Epithelial cell of proximal tubule (primary cell): ENCODE measurements at regions not wholly inside any gene's neighbourhood (a gene's known extent, or its start where the extent isn't known, plus 50 kb on each side); places are given as distances from the start of the nearest gene placed in this dataset.

Experiments used
- DNase-seq: peaks from one replicate; pipeline ENCODE4 v3.0.0-alpha.2; 2011; ENCODE audit warnings: low read depth
- H3K4me3 ChIP-seq: 2 replicates; pipeline ENCODE4 v1.5.1; 2011; ENCODE audit warnings: low read depth, mild to moderate bottlenecking, low read length
- TF ChIP-seq, protein P1 (sequence below): conservative IDR thresholded peaks from 2 replicates; pipeline ENCODE4 v1.5.1; 2012; ENCODE audit warnings: low read depth, mild to moderate bottlenecking, low read length

DNA sequence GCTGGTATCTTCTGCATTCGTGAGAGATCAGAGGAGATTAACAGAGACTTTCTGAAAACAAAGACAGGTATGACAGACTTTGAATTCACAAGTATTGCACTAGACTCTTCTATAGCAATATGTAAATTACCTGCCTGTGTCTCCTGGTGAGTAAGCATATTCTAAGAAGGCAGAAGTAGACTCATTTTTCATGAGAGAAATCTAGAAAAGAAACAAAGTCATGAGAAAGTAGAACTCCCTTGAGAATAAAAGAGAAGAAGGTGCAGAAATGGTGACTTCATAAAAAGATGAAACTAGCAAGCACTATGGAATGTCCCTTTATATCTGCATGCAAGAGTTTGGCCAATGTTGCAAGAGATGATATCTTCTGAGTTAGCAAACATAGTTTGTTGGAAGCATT is 419.8 kb downstream of the DMRT2 start:
- TF ChIP-seq, protein P1, sequence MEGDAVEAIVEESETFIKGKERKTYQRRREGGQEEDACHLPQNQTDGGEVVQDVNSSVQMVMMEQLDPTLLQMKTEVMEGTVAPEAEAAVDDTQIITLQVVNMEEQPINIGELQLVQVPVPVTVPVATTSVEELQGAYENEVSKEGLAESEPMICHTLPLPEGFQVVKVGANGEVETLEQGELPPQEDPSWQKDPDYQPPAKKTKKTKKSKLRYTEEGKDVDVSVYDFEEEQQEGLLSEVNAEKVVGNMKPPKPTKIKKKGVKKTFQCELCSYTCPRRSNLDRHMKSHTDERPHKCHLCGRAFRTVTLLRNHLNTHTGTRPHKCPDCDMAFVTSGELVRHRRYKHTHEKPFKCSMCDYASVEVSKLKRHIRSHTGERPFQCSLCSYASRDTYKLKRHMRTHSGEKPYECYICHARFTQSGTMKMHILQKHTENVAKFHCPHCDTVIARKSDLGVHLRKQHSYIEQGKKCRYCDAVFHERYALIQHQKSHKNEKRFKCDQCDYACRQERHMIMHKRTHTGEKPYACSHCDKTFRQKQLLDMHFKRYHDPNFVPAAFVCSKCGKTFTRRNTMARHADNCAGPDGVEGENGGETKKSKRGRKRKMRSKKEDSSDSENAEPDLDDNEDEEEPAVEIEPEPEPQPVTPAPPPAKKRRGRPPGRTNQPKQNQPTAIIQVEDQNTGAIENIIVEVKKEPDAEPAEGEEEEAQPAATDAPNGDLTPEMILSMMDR = no peak
- no peak for DNase-seq
- no peak overlapping the region for H3K4me3 ChIP-seq

DNA sequence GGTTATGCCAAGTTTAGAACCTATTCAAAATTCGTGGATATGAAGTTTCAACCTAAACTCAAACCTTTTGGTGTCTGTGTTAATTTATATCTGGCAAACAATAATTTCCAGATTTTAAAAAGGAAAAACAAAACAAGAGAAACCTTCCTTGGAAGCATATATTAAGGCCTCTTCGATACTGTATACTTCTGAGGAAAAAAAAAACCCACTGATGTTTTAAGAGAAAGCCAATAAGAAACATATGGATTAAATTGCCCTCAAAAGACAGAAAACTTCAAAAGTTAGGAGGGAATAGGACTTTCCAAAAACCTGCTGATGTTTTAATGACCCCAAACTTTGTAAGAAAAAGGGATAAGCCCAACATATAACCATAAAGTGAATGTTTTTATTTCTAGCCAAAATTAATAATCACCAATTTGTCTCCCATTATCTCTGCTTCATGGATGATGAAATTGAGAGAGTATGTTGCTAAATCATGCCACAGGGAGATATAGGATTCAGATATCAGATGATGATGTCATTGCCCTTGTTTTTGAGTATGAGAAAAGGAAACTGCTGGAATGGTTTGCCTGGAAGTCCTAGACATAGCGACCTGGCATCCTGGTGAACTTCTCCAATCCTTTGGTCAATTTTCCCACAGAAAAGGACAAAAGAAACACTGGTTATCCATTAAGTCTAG is 423.9 kb downstream of the DMRT2 start:
- no peak overlapping the region for H3K4me3 ChIP-seq
- TF ChIP-seq, protein P1 = no peak
- DNase-seq = no peak

DNA sequence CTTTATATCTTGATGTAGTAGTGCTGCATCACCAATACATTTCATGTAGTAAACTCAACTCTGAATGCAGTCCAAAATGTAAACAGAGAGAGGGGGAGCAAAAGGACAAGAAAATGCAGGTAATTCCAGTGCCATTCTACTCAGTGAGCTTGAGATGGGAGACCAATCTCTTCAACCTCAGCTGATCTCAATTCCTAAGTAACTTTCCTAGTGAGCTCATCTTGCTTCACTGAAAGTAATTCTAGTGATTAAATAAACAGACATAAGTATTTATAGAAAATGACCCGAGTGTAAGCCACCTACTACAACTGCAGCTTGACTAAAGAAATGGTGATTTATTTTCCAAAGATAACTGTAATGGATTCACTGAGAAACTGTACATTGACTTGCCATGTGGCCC is 424.5 kb downstream of the DMRT2 start:
- TF ChIP-seq, protein P1 = no peak

DNA sequence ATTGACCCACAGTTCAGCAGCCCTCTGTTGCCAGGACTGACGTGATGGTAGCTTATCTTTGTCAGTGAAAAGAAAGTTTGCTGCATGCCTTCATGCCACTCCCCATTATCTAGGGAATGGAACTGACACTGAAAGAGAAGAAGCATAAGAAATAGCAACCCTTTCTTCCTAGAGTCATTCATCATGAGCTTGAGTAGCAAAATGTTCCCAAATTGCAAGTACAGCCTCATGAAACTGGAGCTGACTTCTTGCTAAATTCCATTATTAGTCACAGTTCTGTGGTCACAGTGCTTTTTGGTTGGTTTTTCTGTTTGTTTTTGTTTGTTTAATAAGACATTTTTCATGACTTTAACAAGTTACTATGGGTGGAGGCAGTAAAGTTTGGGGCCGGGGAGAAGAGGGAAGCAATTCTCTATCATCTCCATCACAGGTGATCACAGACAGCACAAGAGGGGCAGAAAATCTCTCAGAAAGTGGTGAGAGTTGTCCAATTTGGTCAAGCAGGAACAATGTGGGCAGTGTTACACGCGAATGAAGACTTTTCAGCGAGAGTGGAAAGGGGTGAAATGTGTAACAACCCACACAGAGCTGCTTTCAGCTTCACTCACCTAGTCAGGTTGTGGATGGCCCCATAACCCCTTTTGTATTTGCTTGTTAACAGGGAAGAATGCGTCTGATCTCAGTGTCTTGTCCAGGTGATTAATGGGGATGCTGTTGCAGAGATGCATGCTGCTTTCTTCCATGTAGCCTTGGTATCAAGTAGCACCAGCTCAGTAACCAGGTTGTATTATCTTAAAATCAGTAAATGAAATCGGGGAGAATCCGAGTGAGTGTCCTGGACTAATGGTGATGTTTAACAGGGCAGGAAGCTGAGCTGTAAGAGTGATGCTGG is 440.4 kb downstream of the DMRT2 start:
- no peak for DNase-seq
- no peak overlapping the region for H3K4me3 ChIP-seq
- TF ChIP-seq, protein P1 = no peak

More for the DNA sequence above, 424.5 kb downstream of the DMRT2 start:
- DNase-seq = no peak
- H3K4me3 ChIP-seq = no peak overlapping the region

DNA sequence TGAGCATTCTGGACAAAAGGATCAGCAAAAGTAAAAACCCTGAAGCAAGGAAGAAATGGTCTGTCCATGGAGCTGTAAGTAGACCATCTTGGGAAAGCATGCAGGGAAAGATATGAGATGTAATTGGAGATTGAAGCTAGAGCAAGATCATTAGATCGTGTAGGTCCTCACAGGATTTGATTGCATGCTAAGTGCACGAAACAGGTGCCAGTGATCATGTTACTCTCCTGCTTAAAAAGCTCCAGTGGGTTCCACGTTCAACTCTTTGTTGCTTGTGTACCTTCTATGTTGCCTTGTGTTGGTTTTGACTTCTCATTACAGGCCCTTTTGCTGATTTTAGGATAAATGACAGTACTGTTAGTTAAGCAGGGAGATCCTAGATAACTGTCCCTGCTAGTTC is 442.0 kb downstream of the DMRT2 start:
- H3K4me3 ChIP-seq = no peak overlapping the region
- TF ChIP-seq, protein P1 = no peak
- no peak for DNase-seq

DNA sequence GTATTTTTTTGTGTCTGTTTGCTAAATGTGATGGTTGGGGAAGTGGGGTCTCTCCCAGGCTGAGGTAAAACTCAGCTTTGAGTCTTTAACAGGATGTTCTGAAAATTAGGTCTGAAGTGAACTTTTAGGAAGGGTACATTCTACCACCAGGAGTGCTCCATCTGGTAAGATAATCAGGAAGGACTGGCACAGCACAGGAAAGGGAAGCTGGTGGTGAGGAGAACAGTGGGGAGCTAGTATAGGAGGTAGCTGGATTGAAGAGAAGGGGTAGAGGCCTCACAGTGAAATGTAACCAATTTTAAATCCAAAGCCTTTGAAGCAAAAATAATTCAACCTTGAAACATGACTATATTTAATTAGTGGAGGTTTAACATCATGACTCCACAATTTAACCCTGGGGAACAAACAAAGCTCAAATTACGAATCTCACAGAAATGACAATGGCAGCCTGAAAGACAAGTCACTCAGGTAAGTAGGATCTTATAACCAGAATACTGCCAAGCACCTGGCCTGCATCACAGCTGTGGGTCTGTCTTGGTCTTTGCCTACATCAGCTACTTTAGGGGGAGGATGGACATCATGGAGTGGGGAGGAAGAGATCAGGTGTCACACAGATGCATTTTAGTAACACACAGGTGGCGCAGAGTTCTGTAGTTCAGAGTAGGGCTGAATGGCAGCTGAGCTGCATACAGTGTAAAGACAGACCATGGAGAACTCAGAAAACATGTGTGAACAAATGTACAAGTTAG is 445.3 kb downstream of the DMRT2 start:
- DNase-seq = no peak
- TF ChIP-seq, protein P1 = no peak
- no peak overlapping the region for H3K4me3 ChIP-seq
